ENCODE measurements at regions not wholly inside any gene's neighbourhood (a gene's known extent, or its start where the extent isn't known, plus 50 kb on each side); places are given as distances from the start of the nearest gene placed in this dataset.
"Not testable (repeated sequence)": the region's sequence is repeated elsewhere in the genome, so short reads cannot be mapped to it uniquely, and the experiment has no call there.

DNA sequence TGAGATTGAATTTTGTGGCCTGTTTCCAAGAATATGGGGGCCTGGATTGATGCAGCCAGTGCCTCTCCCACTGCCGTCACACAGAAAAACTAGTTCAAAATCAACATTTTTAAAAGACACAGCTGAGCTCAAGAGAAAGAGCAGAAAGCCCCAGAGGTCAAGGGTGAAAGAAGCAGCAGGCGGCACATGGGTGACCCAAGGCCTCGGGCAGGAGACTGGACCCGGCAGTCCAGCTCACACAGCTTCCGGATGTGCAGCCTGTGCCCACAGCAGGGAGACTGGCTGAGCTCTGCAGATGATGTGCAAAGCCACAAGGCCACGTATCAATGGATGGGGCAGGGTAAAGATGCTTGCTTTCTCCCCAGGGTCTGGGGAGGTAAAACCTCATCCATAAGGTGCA, 50.4 kb upstream of the RNF32 start:
- DNase-seq, result peak in 1 of 42 donors; percentile 33
- intact Hi-C loops (cut with DNase I), result no loop called here

DNA sequence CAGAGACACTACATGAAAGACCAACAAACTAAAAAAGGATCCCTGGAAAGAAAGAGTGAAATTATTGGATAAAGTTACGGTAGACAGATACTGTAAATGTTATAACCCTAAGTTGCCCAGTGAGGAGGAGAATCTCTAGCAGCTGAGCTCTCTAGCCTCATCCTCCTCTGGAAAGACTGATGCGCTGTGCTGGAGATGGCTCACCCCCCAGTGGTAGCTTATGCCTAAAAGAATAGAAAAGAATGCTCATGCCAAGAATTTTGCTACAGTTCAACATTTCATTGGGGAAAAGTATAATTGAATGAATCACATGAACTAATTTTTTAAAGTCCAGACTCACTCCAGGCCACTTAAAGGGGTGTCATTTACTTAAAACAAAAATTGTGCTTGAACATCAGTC, 50.8 kb upstream of the RNF32 start:
- intact Hi-C loops (cut with DNase I), result no loop called here
- peak in 11 of 42 donors; percentile 28 to 76 (median 45) for DNase-seq

DNA sequence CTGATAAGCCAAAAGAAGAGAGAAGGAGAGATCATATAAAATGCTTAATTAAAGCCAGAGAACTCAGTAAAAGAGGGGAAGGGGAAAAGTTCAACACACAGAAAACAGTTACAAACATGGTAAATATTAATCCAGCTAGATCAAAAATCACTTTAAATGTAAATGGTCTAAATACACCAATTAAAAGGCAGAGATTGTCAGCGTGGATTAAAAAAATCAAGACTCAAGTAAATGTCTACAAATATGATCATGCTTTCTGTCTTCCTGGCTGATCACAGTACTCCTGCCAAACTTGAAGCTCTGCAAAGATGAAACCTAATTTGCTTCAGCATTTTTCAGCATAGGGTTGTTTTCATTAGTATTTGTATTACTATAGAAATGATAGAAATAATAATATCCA, 54.6 kb upstream of the RNF32 start:
- no peak for DNase-seq

DNA sequence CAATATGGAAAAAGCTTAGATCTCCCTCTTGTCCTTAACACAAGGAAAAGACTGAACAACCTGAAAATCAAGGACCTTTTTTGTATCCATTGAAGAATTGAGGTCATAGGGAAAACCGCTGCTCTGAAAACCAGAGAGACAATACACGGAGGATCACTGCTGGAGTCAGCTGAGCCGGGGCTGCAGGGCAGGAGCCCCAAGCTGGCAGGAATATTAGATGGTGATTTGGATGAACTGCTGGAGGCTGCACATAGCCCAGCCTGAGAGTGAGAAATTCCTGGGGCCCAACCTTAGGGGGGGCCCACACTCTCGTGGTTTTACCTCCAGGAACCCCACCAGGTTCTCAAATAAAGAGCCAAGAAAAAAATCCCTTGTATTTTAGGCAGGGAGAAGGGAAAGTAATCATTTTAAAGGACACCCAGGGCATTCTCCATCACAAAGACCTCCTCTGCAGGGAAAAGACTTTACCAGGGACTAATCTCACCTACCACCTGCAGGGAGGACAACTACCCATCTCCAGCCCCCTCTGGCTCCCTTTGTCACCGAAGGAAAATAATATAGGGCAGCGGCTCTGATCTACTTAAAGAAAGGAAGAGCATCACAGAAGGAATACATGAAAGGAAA, 55.4 kb upstream of the RNF32 start:
- intact Hi-C loops (cut with DNase I), result no loop called here
- DNase-seq, result no peak

More for the DNA sequence above, 54.6 kb upstream of the RNF32 start:
- intact Hi-C loops (cut with DNase I), result no loop called here

DNA sequence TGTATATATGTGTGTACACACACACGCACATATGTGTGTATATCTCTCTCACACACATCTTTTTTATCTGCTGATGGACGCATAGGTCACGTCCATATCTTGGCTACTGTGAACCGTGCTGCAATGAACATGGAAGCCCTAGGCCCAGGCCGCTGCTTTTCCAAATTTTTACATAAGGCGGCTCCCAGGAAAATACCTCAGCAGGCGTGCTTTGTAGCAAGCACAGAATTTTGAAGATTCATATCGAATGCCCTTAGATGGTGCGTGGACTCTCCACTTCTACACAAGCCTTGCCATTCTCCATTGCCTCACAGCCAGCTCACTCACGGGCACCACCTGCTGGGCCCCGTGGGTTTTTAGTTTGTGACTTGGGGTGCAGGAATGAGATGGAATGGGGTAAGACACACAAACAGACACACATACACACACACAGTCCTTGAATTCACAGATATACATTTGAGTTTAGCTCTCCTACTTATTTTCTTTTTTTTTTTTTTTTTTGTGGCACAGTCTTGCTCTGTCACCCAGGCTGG, 57.9 kb upstream of the RNF32 start:
- intact Hi-C loops (cut with DNase I), result no loop called here
- no peak for DNase-seq

DNA sequence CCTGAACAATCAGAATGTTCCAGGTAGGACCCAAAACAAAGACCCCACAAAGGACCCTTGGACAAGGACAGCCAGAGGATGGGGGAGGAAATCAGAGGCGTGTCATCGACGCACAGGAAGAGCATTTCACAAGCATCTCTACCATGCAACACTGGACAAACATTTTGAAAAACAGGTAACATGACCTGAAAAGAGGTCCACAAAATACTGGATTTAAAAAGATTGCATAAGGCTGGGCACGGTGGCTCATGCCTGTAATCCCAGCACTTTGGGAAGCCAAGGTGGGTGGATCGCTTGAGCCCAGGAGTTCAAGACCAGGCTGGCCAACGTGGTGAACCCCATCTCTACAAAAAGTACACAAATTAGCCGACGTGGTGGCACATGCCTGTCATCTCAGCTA, 60.5 kb upstream of the RNF32 start:
- no peak for DNase-seq
- intact Hi-C loops (cut with DNase I), result no loop called here

DNA sequence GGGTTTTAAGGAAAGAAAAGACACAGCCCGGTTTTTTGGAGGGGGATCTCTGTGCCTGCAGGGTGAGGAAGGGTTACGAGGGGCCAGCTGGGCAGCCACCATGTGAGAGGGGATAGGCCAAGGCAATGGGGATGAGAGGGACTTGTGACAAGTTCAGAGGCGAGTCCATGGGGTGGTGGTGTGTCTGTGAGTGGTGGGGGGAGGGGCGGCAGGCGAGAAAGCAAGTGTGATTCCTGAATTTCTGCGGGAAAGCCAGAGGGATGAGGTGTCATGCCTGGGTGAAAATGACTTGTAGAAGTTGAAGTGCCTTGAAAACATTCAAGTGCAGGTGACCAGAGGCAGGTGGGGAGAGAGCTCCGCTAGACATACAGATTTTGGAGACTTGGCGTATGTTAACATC, 61.0 kb upstream of the RNF32 start:
- peak in 6 of 42 donors; percentile 7 to 57 (median 37) for DNase-seq
- intact Hi-C loops (cut with DNase I), result no loop called here

DNA sequence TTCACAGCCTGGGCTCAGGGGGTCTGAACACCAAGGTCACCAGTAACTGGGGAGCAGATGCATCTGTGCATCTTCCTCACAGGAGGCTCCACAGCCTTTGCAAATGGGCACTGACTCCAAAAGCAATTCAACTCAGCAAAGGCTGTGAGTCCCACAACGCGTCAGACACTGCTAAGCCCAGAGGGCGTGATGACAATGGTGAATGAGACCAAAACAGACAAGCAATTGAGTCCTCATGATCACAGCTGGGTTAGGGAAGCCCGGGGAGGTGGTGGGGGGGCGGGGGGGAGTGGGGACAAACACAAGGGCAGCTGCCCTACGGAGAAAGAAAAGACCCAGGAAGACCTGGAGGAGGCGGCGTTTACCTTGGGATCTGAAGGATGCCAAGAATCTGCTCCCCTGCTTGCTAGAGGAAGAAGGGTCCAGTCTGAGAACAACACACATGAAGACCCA, 61.6 kb upstream of the RNF32 start:
- peak in 41 of 42 donors; percentile 6 to 87 (median 72) for DNase-seq
- intact Hi-C loops (cut with DNase I), result no loop called here

DNA sequence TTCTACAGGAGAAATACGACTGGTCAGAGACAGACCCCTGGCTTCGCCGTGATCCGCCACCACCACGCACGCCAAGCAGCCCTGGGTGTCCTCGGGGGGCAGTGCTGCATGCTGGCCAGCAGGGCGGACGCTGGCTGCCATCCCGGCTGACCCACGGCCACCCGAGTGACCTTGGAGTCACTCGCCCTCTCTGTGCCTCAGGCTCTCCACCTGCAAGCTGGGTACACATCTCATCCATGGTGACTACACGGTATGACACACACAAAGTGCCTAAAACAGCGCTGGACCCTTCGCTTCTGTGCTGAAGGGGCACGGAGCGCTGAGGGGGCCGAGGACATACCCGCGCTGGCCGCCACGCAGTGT, 62.0 kb upstream of the RNF32 start:
- intact Hi-C loops (cut with DNase I), result no loop called here
- peak in 23 of 42 donors; percentile 13 to 70 (median 32) for DNase-seq

DNA sequence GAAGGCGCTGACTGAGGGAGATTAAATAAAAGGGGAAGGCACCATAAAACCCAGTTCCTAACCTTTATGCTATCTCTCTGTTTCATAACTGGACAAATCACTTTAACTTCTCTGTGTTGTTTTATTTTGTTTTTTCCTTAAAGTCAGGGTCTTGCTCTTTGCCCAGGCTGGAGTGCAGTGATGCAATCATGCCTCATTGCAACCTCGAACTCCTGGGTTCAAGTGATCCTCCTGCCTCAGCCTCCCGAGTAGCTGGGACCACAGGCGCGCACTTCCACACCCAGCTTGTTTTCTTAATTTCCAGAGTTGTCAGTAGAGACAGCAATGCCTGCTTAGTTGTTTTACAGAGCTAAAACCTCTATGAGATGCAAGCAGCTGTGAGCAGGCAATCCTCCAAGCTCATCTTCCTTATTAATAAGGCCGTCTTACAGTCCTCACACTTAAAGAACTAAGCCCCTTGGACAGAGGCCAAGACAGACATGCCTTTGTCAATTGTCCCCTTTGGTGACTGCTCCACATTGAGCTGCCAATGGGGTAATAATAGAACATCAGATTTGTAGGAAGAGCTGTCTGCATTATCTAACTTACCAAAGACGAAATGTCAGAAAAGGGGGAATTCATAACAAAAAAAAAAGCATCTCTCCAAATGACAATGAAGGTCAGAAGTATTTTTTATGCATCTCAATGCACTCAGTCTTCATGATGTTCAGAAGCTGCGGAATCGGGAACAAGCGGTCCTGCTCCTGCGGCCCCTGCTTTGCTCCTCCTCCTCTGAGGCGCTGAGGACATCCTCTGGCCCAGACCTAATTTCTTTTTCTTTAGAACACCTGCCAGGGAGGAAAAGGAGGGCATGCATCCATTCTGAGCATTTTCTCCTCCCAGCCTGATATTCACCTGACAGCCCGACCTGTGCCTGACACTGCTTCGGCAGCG, 62.7 kb upstream of the RNF32 start:
- peak in 35 of 42 donors; percentile 13 to 85 (median 63) for DNase-seq
- intact Hi-C loops (cut with DNase I), result no loop called here

DNA sequence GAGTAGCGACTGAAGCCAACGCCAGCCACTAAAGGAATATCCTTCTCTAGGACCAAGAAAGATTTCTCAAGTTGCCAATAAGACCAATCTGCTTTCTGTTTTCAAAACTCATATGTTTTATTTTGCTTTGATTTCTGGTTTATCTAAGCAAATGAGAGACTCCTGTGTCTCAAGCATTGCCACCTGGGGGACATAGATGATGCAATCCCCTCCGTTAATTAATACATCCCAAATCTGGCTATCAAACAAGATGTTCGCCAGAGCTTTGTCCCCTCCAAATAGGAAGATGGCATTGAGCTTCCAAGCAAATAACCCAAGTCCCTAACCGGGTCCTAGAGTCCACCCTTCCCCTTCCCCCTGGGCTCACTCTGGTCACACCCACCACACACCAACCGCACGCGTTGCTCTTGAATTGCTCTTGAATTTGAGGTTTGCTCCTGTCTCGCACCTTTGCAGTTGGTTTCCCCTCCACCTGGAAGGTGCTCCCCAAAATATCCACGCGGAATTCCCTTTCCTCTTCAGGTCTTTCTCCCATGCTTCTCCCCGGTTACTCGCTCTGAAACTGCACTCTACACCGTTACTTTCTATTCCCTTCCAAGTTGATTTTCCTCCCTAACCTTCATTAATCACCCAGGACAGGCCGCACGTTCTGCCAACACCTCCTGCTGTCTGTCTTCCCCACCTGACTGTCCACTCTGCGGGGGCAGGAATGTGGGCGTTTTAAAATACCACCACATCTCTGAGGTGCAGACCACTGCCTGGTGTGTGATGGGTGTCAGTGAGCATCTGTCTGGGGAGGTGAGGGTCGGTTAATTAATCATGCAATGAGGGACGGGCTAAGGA, 64.1 kb upstream of the RNF32 start:
- DNase-seq, result no peak
- intact Hi-C loops (cut with DNase I), result no loop called here

DNA sequence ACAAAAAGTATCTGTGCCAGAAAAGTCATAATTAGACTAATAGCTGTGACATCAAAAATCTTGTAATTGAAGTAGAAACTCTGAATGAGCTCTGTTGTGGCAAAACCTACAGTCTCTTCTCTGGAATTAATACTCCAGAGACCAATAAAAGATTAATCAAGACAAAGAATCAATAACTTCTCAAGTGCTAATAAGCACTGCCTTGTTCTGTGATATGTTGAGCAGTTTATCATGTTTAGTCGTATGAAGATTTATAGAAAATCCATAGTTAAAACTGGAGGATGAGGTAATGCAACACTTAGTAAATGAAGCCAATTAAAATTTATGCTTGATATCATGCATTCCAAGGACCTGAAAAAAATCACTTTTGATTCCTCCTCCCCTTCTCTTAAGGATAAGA, 72.3 kb upstream of the RNF32 start:
- intact Hi-C loops (cut with DNase I), result no loop called here
- DNase-seq, result no peak

DNA sequence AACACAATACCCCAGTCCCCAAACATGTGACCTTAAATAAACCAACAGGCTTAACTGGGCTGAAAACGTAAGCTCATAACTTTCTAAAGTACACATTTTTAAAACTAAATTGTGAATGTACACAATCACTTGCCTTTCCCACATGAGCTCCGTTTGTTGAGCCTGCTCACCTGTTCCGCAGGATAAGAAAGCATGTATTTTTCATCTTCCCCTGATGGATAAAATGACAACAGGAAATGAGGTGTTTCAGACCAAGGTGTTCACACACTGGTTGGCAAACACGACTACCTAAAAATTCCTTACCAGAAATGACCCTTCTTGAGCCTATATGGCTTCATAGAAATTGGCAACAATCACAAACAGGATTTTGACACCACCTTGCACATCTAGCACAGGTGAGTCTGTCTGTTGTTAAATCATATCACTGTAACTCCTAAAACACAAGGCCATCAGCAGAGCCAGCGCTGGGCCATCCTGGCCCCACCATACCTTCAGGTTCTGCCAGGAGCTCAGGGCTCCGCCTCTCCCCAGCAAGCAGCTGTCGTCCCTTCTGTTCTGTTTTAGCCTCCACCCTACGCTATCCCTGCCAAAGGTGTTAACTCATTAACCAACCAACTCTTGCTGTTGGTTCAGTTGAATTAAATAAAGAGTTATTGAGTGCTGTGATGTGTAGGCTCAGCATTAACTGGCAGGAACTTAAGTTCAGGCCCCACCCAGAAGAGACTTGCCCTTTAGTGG, 73.6 kb upstream of the RNF32 start:
- no peak for DNase-seq
- intact Hi-C loops (cut with DNase I), result no loop called here

DNA sequence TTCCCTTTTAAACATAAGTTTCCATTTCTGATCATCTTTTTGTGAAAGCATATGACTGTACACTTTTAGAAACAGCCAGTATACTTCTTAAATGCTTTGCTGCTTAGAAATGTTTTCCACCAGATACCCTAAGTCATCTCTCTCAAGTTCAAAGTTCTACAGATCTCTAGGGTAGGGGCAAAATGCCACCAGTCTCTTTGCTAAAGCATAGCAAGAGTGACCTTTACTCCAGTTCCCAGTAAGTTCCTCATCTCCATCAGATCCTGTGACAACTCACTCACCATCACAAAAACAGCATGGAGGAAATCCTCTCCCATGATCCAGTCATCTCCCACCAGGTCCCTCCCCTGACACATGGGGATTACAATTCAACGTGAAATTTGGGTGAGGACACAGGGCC, 75.6 kb upstream of the RNF32 start:
- DNase-seq; intact Hi-C loops (cut with DNase I): not testable (repeated sequence)

DNA sequence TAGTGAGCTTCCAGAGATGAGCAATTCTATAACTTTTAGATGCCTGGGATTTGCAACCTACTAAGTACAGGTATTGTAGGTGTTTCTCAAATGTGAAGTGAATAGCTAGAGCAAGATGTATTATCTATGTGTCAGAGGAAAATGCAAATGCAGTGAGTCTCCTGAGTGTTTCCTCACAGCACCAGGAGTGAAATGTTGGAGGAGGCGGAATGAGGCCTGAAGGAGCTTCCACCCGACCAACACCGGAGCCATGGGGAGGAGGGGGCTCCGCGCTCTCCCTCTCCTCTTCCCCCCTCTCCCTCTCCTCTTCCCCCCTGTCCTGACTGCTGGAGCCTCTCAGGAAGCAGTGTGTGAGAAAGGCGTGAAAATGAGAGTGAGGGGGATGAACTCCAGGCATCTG, 79.9 kb upstream of the RNF32 start:
- intact Hi-C loops (cut with DNase I), result no loop called here

DNA sequence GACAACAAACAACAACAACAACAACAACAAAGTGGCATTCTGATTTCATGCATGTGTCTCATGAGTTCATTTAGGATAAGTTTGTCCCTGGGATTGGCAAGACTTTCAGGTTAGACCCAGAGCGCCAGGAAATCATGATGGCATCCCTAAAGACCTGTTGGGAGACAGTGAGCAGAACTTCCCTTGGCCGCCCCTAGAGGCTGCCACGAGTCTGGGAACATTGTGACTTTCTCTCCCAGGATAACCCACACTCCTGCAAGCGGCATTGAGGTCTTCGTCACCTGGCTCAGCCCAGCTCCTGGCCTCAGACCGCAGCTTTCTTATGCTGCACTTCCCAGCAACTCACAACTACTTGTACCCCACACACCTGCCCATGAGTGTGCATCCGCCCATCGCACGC, 80.5 kb upstream of the RNF32 start:
- intact Hi-C loops (cut with DNase I), result no loop called here

More for the DNA sequence above, 79.9 kb upstream of the RNF32 start:
- peak in 11 of 42 donors; percentile 9 to 65 (median 37) for DNase-seq

DNA sequence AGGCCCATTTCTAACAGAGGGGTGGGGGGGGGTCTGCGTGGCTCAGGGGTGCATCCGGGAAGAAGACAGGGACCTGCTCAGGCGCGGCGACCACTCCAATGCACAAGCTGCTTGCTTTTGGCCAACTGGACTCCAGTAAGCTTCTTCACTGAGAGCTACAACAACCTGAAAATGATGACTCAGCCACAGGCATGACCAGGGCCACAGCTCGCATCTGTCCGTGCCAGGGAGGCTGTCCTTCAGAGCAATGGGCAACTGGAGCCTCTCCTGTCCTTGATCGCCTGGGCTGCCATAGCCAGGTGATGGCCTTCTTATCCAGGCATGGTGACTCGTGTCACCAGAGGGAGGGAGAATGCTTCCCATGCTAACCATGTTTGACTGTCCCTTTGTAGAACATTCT, 81.6 kb upstream of the RNF32 start:
- intact Hi-C loops (cut with DNase I), result no loop called here
- no peak for DNase-seq

More for the DNA sequence above, 80.5 kb upstream of the RNF32 start:
- DNase-seq, result peak in 11 of 42 donors; percentile 16 to 46 (median 23)

DNA sequence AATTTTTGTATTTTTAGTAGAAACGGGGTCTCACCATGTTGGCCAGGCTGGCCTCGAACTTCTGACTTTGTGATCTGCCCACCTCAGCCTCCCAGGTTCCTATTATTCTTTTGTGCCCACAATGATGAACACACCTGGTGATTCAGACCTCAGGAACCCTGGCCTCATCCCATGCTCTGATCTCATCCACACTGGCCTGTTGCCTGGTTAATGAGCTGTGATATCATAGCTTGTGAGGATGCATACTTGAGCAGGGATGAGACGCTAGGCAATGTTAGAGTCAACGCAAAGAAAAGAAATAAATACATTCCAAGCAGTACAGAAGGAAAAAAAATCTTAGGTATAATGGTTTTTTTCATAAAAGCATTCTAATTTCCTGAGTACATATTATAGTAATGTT, 82.4 kb upstream of the RNF32 start:
- DNase-seq, result no peak
- intact Hi-C loops (cut with DNase I), result no loop called here

DNA sequence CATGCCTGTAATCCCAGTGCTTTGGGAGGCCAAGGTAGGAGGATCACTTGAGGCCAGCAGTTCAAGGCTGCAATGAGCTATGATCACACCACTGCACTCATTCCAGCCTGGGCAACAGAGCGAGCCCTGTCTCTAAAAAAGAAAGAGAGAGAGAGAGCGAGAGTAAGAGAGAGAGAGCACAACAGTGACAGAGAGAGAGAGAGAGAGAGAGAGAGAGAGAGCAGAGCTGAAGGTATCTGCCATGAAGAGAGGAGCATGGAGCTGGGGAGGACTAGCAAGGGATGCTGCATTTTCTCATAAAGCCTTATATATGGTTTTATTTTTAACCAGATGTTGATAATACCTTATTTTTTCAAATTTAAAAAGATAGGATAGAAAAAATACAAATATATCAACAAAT, 84.5 kb upstream of the RNF32 start:
- DNase-seq, result no peak
- intact Hi-C loops (cut with DNase I), result no loop called here

Data from head of caudate nucleus (tissue), 42 donors.